Muscle layer of colon (tissue), 2 donors: ENCODE measurements at regions not wholly inside any gene's neighbourhood (a gene's known extent, or its start where the extent isn't known, plus 50 kb on each side); places are given as distances from the start of the nearest gene placed in this dataset.
"Not testable (repeated sequence)": the region's sequence is repeated elsewhere in the genome, so short reads cannot be mapped to it uniquely, and the experiment has no call there.

Experiments used
- H3K27ac ChIP-seq: one replicate; pipeline ENCODE4 v1.7.0; 2013; ENCODE audit warnings: low read depth, mild to moderate bottlenecking, low read length, moderate library complexity
- H3K27me3 ChIP-seq, 2 donors: one replicate each; pipeline ENCODE4 v1.7.0; 2013; ENCODE audit warnings: low read length in 2 of 2, mild to moderate bottlenecking in 2 of 2; ENCODE audit not compliant: insufficient read depth in 2 of 2, control insufficient read depth in 1 of 2
- H3K36me3 ChIP-seq: one replicate; pipeline ENCODE4 v1.7.0; 2013; ENCODE audit warnings: mild to moderate bottlenecking, low read length; ENCODE audit not compliant: insufficient read depth
- H3K4me1 ChIP-seq: one replicate; pipeline ENCODE4 v1.7.0; 2013; ENCODE audit warnings: mild to moderate bottlenecking, low read length; ENCODE audit not compliant: insufficient read depth
- H3K4me3 ChIP-seq, 2 donors: one replicate each; pipeline ENCODE4 v1.7.0; 2013; ENCODE audit warnings: low read length in 2 of 2, low read depth in 1 of 2, mild to moderate bottlenecking in 1 of 2, moderate library complexity in 1 of 2
- H3K9ac ChIP-seq: one replicate; pipeline ENCODE4 v1.7.0; 2013; ENCODE audit warnings: low read length
- H3K9me3 ChIP-seq: one replicate; pipeline ENCODE4 v1.7.0; 2013; ENCODE audit warnings: mild to moderate bottlenecking, low read length
- donor health status: abdominal sarcoma.
- donor health status: Adenocarcinoma of cecum.

GRCh38 chr7:69228212-69228811 lies 370.0 kb upstream of the AUTS2 start:
- no peak overlapping the region for H3K4me3 ChIP-seq
- H3K4me1 ChIP-seq = no peaks in the 10 kb centered on the region
- H3K36me3 ChIP-seq = no peaks in the 10 kb centered on the region
- no peaks in the 10 kb centered on the region for H3K9me3 ChIP-seq
- H3K9ac ChIP-seq = no peak overlapping the region
- H3K27me3 ChIP-seq = no peaks in the 10 kb centered on the region
- no peak overlapping the region for H3K27ac ChIP-seq

- Histone ChIP-seq H3K4me1 (no peaks in the 10 kb centered on the region), H3K36me3 (no peaks in the 10 kb centered on the region), H3K4me3 (no peak overlapping the region), H3K27ac (no peak overlapping the region), H3K9ac (no peak overlapping the region), H3K9me3 (no peaks in the 10 kb centered on the region), H3K27me3 (no peaks in the 10 kb centered on the region)
Measured at GRCh38 chr7:69232445-69233376, 365.6 kb upstream of the AUTS2 start.

DNA sequence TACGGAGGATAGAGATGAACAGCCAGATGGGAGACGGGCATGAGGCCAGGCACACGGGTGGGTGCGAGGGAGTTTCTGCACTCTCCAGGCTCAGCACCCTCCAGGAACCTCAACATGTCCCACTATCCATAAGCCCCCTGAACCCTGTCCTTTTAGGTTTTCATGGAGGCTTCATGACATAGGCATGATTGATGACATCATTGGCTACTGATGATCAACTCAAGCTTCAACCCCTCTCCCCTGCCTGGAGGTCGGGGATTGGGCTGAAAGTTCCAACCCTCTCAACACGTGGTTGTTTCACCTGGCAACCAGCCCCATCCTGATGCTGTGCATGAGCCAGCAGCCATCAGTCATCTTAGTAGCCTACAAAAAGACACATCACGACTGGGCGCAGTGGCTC lies 360.7 kb upstream of the AUTS2 start:
- no peaks in the 10 kb centered on the region for H3K36me3 ChIP-seq
- H3K4me3 ChIP-seq = no peak overlapping the region
- H3K9me3 ChIP-seq = no peaks in the 10 kb centered on the region
- H3K27ac ChIP-seq = no peak overlapping the region
- no peaks in the 10 kb centered on the region for H3K27me3 ChIP-seq
- H3K9ac ChIP-seq = no peak overlapping the region
- no peaks in the 10 kb centered on the region for H3K4me1 ChIP-seq

DNA sequence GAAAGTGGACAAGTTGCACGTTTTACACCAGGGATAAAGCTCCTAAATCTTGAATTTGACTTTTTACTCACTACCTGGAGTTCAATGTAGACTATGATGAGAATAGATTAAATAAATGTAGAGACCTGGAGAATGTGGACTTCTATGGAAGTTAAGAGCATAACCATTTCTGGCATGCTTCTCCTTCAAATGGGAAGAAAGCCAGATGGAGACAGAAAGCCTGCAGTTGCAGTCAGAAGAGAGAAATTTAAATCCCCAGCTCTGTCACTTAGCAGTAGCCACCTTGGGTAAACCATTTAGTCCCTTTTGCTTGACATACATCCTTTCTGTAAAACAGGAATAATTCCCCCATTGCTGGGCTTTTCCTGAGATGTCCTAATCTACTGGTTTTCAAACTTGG lies 355.3 kb upstream of the AUTS2 start:
- no peak overlapping the region for H3K9ac ChIP-seq
- H3K4me3 ChIP-seq = no peak overlapping the region
- no peaks in the 10 kb centered on the region for H3K36me3 ChIP-seq
- no peaks in the 10 kb centered on the region for H3K27me3 ChIP-seq
- no peaks in the 10 kb centered on the region for H3K9me3 ChIP-seq
- no peak overlapping the region for H3K27ac ChIP-seq
- no peaks in the 10 kb centered on the region for H3K4me1 ChIP-seq

GRCh38 chr7:69244701-69245100 lies 353.6 kb upstream of the AUTS2 start:
- no peak overlapping the region for H3K9ac ChIP-seq
- H3K27ac ChIP-seq = no peak overlapping the region
- H3K9me3 ChIP-seq = no peaks in the 10 kb centered on the region

GRCh38 chr7:69245646-69246045 lies 352.6 kb upstream of the AUTS2 start:
- no peaks in the 10 kb centered on the region for H3K4me1 ChIP-seq
- H3K27me3 ChIP-seq = no peaks in the 10 kb centered on the region
- H3K36me3 ChIP-seq = no peaks in the 10 kb centered on the region
- no peak overlapping the region for H3K4me3 ChIP-seq
- no peak overlapping the region for H3K9ac ChIP-seq
- H3K9me3 ChIP-seq = no peaks in the 10 kb centered on the region
- no peak overlapping the region for H3K27ac ChIP-seq

More at GRCh38 chr7:69244701-69245100, 353.6 kb upstream of the AUTS2 start:
- no peaks in the 10 kb centered on the region for H3K27me3 ChIP-seq
- no peaks in the 10 kb centered on the region for H3K36me3 ChIP-seq
- no peak overlapping the region for H3K4me3 ChIP-seq
- no peaks in the 10 kb centered on the region for H3K4me1 ChIP-seq

DNA sequence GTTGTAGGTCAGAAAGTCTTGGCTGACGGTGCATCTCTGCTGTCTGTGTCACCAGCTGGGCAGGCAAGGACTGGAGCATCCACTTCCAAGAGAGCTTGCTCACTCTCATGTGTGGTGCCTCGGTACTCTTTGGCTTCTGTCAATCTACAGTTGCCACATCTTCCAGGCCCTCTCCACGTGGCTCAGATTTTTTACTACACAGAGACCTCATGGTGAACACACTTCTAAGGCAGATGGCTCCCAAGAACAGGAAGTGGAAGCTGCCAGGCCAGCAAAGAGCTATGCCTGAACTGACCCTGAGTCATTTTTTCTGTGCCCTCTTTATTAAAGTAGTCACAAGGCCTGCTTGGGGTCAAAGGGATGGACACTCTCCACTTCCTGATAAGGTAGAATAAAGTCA lies 351.5 kb upstream of the AUTS2 start:
- H3K4me1 ChIP-seq = no peaks in the 10 kb centered on the region
- H3K27me3 ChIP-seq = no peaks in the 10 kb centered on the region
- no peaks in the 10 kb centered on the region for H3K9me3 ChIP-seq
- H3K27ac ChIP-seq = no peak overlapping the region
- no peak overlapping the region for H3K4me3 ChIP-seq
- H3K36me3 ChIP-seq = no peaks in the 10 kb centered on the region
- no peak overlapping the region for H3K9ac ChIP-seq

DNA sequence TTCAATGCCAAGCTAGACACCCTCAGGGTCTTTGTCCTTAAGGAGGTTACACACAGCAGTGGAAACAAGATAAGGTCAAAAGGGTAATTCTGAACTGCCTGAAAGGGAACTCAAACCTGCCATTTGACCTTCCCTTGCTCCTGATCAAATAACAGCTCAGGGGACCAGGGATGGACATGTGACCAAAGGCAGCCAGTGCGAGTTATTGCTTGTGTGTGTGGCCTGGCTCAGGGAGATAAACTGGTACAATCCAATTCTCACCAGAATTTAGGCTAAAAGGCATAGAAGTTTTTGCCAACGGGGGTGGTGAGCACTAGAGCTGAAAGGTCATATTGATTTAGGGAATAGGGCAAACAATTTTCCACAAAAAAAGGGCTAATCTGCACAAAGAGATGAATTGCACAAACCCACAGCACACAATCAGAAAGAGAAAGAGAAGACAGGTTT lies 349.9 kb upstream of the AUTS2 start:
- H3K27me3 ChIP-seq, H3K9me3 ChIP-seq, H3K4me1 ChIP-seq, H3K27ac ChIP-seq, H3K36me3 ChIP-seq, H3K9ac ChIP-seq, H3K4me3 ChIP-seq: not testable (repeated sequence)

DNA sequence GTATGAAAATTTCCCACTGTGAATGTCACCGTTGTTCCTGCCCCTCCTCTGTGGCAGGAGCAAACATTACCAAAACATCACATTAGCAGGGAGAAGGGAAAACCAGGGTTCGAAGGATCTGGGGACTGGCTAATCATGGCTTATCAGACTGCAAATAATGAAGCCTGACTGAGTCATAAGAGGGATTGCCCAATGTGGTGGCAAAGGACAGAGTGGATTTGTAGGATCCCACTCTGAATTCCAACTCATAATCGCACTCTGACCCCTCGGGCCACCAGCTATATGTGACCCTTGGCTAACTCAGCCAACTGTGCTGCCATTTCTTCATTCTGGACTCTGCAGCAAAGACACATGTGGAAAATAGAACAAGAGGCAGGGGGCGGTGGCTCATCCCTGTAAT lies 347.3 kb upstream of the AUTS2 start:
- Histone ChIP-seq H3K36me3 (no peaks in the 10 kb centered on the region), H3K27me3 (no peaks in the 10 kb centered on the region), H3K4me3 (no peak overlapping the region), H3K9ac (no peak overlapping the region), H3K4me1 (no peaks in the 10 kb centered on the region), H3K27ac (no peak overlapping the region), H3K9me3 (no peaks in the 10 kb centered on the region)

DNA sequence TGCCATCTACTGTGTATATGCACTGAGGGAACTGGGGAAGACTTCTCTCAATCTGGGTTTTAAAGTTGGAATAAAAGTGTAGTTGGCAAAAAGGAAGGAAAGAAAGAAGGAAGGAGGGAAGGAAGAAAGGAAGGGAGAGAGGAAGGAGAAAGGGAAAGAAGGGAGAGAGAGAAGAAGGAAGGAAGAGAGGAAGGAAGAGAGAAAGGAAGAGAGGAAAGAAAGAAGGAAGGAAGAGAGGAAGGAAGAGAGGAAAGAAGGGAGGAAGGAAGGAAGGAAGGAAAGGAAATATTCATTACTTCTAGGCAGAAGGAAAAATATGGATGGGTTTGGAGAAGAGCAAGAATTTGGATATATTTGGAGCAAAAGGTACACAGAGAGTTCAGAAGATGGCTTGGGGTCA lies 343.6 kb upstream of the AUTS2 start:
- no peak overlapping the region for H3K4me3 ChIP-seq
- no peaks in the 10 kb centered on the region for H3K9me3 ChIP-seq
- H3K4me1 ChIP-seq = no peaks in the 10 kb centered on the region
- H3K27ac ChIP-seq = no peak overlapping the region
- no peak overlapping the region for H3K9ac ChIP-seq
- no peaks in the 10 kb centered on the region for H3K36me3 ChIP-seq
- H3K27me3 ChIP-seq = no peaks in the 10 kb centered on the region

DNA sequence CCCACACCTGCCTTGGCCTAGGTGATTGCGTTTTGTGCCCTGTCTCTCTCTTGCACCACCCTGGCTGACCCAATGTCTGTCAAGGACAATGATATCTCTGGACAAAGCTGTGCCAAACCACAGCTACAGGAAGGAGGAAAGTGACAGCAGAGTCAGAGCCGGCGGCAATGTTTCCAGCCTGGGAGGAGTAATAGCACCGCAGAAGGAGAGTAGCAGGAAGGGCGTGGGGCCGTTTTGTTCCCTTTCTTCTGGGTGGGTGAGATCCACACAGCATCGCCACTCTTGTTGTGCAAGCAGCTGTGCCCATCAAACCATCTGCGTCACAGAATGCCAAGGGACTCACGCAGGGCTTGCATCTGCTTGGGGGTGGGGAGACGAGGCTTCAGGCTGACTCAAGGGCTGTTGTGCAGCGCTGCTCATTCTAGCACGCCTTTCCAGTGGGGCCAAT lies 341.6 kb upstream of the AUTS2 start:
- H3K27me3 ChIP-seq = no peaks in the 10 kb centered on the region
- H3K4me1 ChIP-seq = no peaks in the 10 kb centered on the region
- no peak overlapping the region for H3K4me3 ChIP-seq
- H3K9me3 ChIP-seq = no peaks in the 10 kb centered on the region
- H3K9ac ChIP-seq = no peak overlapping the region
- no peaks in the 10 kb centered on the region for H3K36me3 ChIP-seq
- no peak overlapping the region for H3K27ac ChIP-seq
